C4-2B (cell line): ENCODE measurements at regions not wholly inside any gene's neighbourhood (a gene's known extent, or its start where the extent isn't known, plus 50 kb on each side); places are given as distances from the start of the nearest gene placed in this dataset.

ENCODE experiments used
- H3K27ac ChIP-seq: fragments of 450-650 bp; 2 replicates; pipeline ENCODE4 v1.5.1; 2017
- CTCF ChIP-seq: fragments of 450-650 bp; conservative IDR thresholded peaks from 2 replicates; pipeline ENCODE4 v1.5.1; 2017; ENCODE audit warnings: mild to moderate bottlenecking
- ZFX ChIP-seq: fragments of 450-650 bp; IDR thresholded peaks from 2 replicates; pipeline ENCODE4 v1.6.1; 2017

- H3K27ac ChIP-seq: no peak overlapping the region
- TF ChIP-seq ZFX (no peak), CTCF (no peak)
Observed at GRCh38 chr13:58619396-58620113, 988.0 kb downstream of the PCDH17 start.

GRCh38 chr13:58620176-58620575 is 988.6 kb downstream of the PCDH17 start:
- no peak overlapping the region for H3K27ac ChIP-seq
- no peak for TF ChIP-seq ZFX
- no peak for TF ChIP-seq CTCF

GRCh38 chr13:58625703-58626389 is 994.3 kb downstream of the PCDH17 start:
- no peak overlapping the region for H3K27ac ChIP-seq
- TF ChIP-seq ZFX (no peak), CTCF (no peak)

GRCh38 chr13:58630794-58631193 is 999.2 kb downstream of the PCDH17 start:
- no peak for TF ChIP-seq CTCF
- no peak for TF ChIP-seq ZFX

GRCh38 chr13:58633226-58633625 is 1001.7 kb downstream of the PCDH17 start:
- H3K27ac ChIP-seq: no peak overlapping the region

More at GRCh38 chr13:58630794-58631193, 999.2 kb downstream of the PCDH17 start:
- no peak overlapping the region for H3K27ac ChIP-seq

GRCh38 chr13:58655086-58655485 is 1023.5 kb downstream of the PCDH17 start:
- TF ChIP-seq CTCF: no peak
- TF ChIP-seq ZFX: no peak
- no peak overlapping the region for H3K27ac ChIP-seq

More at GRCh38 chr13:58633226-58633625, 1001.7 kb downstream of the PCDH17 start:
- TF ChIP-seq ZFX (no peak), CTCF (no peak)

- H3K27ac ChIP-seq: no peak overlapping the region
- no peak for TF ChIP-seq ZFX
- TF ChIP-seq CTCF: no peak
Observed at GRCh38 chr13:58660826-58661225, 1029.3 kb downstream of the PCDH17 start.
